GM23338 (cell line): ENCODE measurements at regions not wholly inside any gene's neighbourhood (a gene's known extent, or its start where the extent isn't known, plus 50 kb on each side); places are given as distances from the start of the nearest gene placed in this dataset.

Experiments
- ATAC-seq: fragments of 200-7000 bp; cut with Tn5 transposase; 3 replicates; pipeline ENCODE4 v1.9.1; 2020
- DNase-seq: peaks from one replicate; pipeline ENCODE4 v3.0.0-alpha.2; 2015; ENCODE audit warnings: low spot score
- H2AFZ ChIP-seq: fragments of 200-600 bp; sonication (generic); 2 replicates; pipeline ENCODE4 v1.8.0; 2016; ENCODE audit warnings: antibody characterized with exemption, mild to moderate bottlenecking, moderate library complexity
- H3F3A ChIP-seq: fragments of 200-600 bp; sonication (generic); replicated peaks from 2 replicates; pipeline ENCODE4 v1.8.0; 2017; ENCODE audit warnings: antibody characterized with exemption, mixed run types, low read depth
- H3K27ac ChIP-seq: fragments of 200-600 bp; sonication (generic); 2 replicates; pipeline ENCODE4 v1.6.1; 2016; ENCODE audit warnings: low read depth
- H3K27me3 ChIP-seq: fragments of 200-600 bp; sonication (generic); 2 replicates; pipeline ENCODE4 v1.8.0; 2016; ENCODE audit warnings: mild to moderate bottlenecking, mixed run types, moderate library complexity; ENCODE audit not compliant: insufficient read depth
- H3K36me3 ChIP-seq: fragments of 200-600 bp; sonication (generic); 2 replicates; pipeline ENCODE4 v1.8.0; 2016; ENCODE audit warnings: mild to moderate bottlenecking; ENCODE audit not compliant: insufficient read depth
- H3K4me1 ChIP-seq: fragments of 200-600 bp; sonication (generic); 2 replicates; pipeline ENCODE4 v1.8.0; 2016; ENCODE audit warnings: mild to moderate bottlenecking, moderate library complexity; ENCODE audit not compliant: insufficient read depth
- H3K4me2 ChIP-seq: fragments of 200-600 bp; sonication (generic); 2 replicates; pipeline ENCODE4 v1.7.1; 2017; ENCODE audit warnings: mixed run types
- H3K4me3 ChIP-seq: fragments of 200-600 bp; sonication (generic); 2 replicates; pipeline ENCODE4 v1.6.1; 2016; ENCODE audit warnings: mixed run types
- H3K79me2 ChIP-seq: fragments of 200-600 bp; sonication (generic); replicated peaks from 2 replicates; pipeline ENCODE4 v1.8.0; 2017; ENCODE audit warnings: mild to moderate bottlenecking; ENCODE audit not compliant: insufficient read depth
- H3K9me2 ChIP-seq: fragments of 200-600 bp; sonication (generic); 2 replicates; pipeline ENCODE4 v1.8.0; 2017; ENCODE audit not compliant: insufficient read depth
- H4K20me1 ChIP-seq: fragments of 200-600 bp; sonication (generic); replicated peaks from 2 replicates; pipeline ENCODE4 v1.8.0; 2017; ENCODE audit warnings: mild to moderate bottlenecking; ENCODE audit not compliant: insufficient read depth
- H3K27ac Mint-ChIP-seq: 2 replicates; pipeline ENCODE4 v1.8.0; 2020; ENCODE audit warnings: inconsistent platforms, mild to moderate bottlenecking, moderate library complexity, mixed read lengths
- H3K27me3 Mint-ChIP-seq: 3 replicates; pipeline ENCODE4 v1.8.0; 2022; ENCODE audit warnings: low read depth, mild to moderate bottlenecking, moderate library complexity, mixed read lengths, inconsistent platforms; ENCODE audit not compliant: insufficient read depth, poor library complexity
- H3K36me3 Mint-ChIP-seq: 3 replicates; pipeline ENCODE4 v1.8.0; 2021; ENCODE audit warnings: low read depth, mild to moderate bottlenecking, inconsistent platforms, moderate library complexity, mixed read lengths
- H3K4me1 Mint-ChIP-seq: 3 replicates; pipeline ENCODE4 v1.8.0; 2020; ENCODE audit warnings: mild to moderate bottlenecking, inconsistent platforms, mixed read lengths
- H3K4me3 Mint-ChIP-seq: 3 replicates; pipeline ENCODE4 v1.8.0; 2021; ENCODE audit warnings: moderate library complexity, mild to moderate bottlenecking, inconsistent platforms, mixed read lengths
- H3K9me3 Mint-ChIP-seq: 3 replicates; pipeline ENCODE4 v1.8.0; 2020; ENCODE audit warnings: moderate library complexity, mild to moderate bottlenecking, inconsistent platforms, mixed read lengths
- EZH2 ChIP-seq: fragments of 200-600 bp; sonication (generic); IDR thresholded peaks from one replicate; pipeline ENCODE4 v1.8.0; 2017; ENCODE audit warnings: antibody characterized with exemption, mild to moderate bottlenecking, low read depth; ENCODE audit not compliant: unreplicated experiment
- JUNB ChIP-seq: IDR thresholded peaks from one replicate; pipeline ENCODE4 v1.6.1; 2016; ENCODE audit warnings: antibody characterized with exemption; ENCODE audit not compliant: unreplicated experiment
- STAT1 ChIP-seq: IDR thresholded peaks from one replicate; pipeline ENCODE4 v1.6.1; 2016; ENCODE audit warnings: antibody characterized with exemption; ENCODE audit not compliant: unreplicated experiment
- ZNF114 ChIP-seq: fragments of 250-450 bp; sonication (Bioruptor Pico); IDR thresholded peaks from 2 replicates; pipeline ENCODE4 v1.5.0; 2020; ENCODE audit warnings: mild to moderate bottlenecking, moderate library complexity
- ZNF331 ChIP-seq: fragments of 250-450 bp; sonication (Bioruptor Pico); IDR thresholded peaks from 2 replicates; pipeline ENCODE4 v1.5.0; 2020; ENCODE audit warnings: low read depth, mild to moderate bottlenecking, moderate library complexity
- TF ChIP-seq, protein P1 (sequence below): IDR thresholded peaks from 2 replicates; pipeline ENCODE4 v1.6.1; 2016; ENCODE audit warnings: antibody characterized with exemption
- TF ChIP-seq, protein P2 (sequence below): fragments of 250-450 bp; sonication (Bioruptor Pico); IDR thresholded peaks from 2 replicates; pipeline ENCODE4 v1.5.0; 2020; ENCODE audit warnings: mild to moderate bottlenecking, moderate library complexity

DNA sequence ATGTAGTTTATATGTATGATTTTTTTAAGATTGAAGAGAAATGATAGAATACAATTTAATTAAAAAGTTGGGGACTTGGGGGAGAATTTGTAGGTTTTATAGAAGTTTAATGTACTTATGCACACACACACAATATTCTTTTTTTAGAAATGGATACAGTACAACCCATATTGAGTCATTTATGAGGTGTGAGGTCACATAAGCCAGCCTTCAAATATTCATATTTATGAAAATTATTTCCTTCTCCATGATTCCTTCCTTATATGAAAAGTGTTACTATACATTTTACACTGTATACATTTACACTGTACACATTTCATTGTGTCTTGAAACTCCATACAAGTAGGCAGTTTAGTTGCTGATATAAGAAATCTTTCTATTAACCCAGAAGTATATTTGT lies 96.2 kb upstream of the CHODL start:
- no peak for ATAC-seq
- no peak overlapping the region for H3K27ac Mint-ChIP-seq
- no peak overlapping the region for H3K4me3 Mint-ChIP-seq
- peaks cover 9% of the 10 kb centered on the region for H3K9me3 Mint-ChIP-seq
- H3F3A ChIP-seq = no peaks in the 10 kb centered on the region
- H3K9me2 ChIP-seq = no peaks in the 10 kb centered on the region
- no peak overlapping the region for H3K4me3 ChIP-seq
- H3K27ac ChIP-seq = no peak overlapping the region
- H3K36me3 ChIP-seq = no peaks in the 10 kb centered on the region
- H3K4me1 ChIP-seq = no peaks in the 10 kb centered on the region
- H3K27me3 ChIP-seq = no peaks in the 10 kb centered on the region
- H3K27me3 Mint-ChIP-seq = peaks cover 1% of the 10 kb centered on the region
- H3K79me2 ChIP-seq = no peaks in the 10 kb centered on the region
- no peak overlapping the region for H3K4me2 ChIP-seq
- H3K36me3 Mint-ChIP-seq = peaks cover 6% of the 10 kb centered on the region
- no peaks in the 10 kb centered on the region for H3K4me1 Mint-ChIP-seq
- TF ChIP-seq ZNF331 (CRISPR knock-in tag) = no peak
- TF ChIP-seq, protein P1, sequence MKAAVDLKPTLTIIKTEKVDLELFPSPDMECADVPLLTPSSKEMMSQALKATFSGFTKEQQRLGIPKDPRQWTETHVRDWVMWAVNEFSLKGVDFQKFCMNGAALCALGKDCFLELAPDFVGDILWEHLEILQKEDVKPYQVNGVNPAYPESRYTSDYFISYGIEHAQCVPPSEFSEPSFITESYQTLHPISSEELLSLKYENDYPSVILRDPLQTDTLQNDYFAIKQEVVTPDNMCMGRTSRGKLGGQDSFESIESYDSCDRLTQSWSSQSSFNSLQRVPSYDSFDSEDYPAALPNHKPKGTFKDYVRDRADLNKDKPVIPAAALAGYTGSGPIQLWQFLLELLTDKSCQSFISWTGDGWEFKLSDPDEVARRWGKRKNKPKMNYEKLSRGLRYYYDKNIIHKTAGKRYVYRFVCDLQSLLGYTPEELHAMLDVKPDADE = no peak
- DNase-seq = no peak
- no peak overlapping the region for H2AFZ ChIP-seq
- H4K20me1 ChIP-seq = no peaks in the 10 kb centered on the region

DNA sequence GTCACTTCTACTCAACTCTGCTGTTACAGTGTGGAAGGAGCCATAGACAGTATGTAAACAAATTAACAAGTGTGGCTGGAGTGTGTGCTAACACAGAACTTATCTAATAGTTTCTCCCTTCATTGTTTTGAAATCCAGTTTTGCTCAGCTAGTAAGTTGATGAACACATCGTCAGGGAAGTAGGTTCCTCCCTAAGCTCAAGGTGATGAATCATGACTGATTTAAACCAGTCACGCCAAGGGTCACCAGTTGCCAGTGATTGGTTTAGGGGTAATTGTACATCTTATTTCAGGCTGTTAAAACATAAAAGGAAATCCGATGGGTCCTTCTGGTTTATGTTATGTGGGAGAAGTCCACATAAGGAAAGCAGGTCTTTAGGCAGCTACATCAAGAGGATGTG lies 97.0 kb upstream of the CHODL start:
- ATAC-seq (no peak), DNase-seq (no peak)
- no peak overlapping the region for H2AFZ ChIP-seq
- H3K4me3 Mint-ChIP-seq = no peak overlapping the region
- peaks cover 2% of the 10 kb centered on the region; the same call in 1 of the 3 replicates for H3K36me3 Mint-ChIP-seq
- no peaks in the 10 kb centered on the region for H3K79me2 ChIP-seq
- no peaks in the 10 kb centered on the region for H3K36me3 ChIP-seq
- no peaks in the 10 kb centered on the region for H3F3A ChIP-seq
- H3K27ac ChIP-seq = no peak overlapping the region
- H3K27me3 Mint-ChIP-seq = peaks cover 1% of the 10 kb centered on the region
- no peaks in the 10 kb centered on the region for H3K4me1 ChIP-seq
- H3K9me2 ChIP-seq = no peaks in the 10 kb centered on the region
- H3K27me3 ChIP-seq = no peaks in the 10 kb centered on the region
- TF ChIP-seq, protein P2, sequence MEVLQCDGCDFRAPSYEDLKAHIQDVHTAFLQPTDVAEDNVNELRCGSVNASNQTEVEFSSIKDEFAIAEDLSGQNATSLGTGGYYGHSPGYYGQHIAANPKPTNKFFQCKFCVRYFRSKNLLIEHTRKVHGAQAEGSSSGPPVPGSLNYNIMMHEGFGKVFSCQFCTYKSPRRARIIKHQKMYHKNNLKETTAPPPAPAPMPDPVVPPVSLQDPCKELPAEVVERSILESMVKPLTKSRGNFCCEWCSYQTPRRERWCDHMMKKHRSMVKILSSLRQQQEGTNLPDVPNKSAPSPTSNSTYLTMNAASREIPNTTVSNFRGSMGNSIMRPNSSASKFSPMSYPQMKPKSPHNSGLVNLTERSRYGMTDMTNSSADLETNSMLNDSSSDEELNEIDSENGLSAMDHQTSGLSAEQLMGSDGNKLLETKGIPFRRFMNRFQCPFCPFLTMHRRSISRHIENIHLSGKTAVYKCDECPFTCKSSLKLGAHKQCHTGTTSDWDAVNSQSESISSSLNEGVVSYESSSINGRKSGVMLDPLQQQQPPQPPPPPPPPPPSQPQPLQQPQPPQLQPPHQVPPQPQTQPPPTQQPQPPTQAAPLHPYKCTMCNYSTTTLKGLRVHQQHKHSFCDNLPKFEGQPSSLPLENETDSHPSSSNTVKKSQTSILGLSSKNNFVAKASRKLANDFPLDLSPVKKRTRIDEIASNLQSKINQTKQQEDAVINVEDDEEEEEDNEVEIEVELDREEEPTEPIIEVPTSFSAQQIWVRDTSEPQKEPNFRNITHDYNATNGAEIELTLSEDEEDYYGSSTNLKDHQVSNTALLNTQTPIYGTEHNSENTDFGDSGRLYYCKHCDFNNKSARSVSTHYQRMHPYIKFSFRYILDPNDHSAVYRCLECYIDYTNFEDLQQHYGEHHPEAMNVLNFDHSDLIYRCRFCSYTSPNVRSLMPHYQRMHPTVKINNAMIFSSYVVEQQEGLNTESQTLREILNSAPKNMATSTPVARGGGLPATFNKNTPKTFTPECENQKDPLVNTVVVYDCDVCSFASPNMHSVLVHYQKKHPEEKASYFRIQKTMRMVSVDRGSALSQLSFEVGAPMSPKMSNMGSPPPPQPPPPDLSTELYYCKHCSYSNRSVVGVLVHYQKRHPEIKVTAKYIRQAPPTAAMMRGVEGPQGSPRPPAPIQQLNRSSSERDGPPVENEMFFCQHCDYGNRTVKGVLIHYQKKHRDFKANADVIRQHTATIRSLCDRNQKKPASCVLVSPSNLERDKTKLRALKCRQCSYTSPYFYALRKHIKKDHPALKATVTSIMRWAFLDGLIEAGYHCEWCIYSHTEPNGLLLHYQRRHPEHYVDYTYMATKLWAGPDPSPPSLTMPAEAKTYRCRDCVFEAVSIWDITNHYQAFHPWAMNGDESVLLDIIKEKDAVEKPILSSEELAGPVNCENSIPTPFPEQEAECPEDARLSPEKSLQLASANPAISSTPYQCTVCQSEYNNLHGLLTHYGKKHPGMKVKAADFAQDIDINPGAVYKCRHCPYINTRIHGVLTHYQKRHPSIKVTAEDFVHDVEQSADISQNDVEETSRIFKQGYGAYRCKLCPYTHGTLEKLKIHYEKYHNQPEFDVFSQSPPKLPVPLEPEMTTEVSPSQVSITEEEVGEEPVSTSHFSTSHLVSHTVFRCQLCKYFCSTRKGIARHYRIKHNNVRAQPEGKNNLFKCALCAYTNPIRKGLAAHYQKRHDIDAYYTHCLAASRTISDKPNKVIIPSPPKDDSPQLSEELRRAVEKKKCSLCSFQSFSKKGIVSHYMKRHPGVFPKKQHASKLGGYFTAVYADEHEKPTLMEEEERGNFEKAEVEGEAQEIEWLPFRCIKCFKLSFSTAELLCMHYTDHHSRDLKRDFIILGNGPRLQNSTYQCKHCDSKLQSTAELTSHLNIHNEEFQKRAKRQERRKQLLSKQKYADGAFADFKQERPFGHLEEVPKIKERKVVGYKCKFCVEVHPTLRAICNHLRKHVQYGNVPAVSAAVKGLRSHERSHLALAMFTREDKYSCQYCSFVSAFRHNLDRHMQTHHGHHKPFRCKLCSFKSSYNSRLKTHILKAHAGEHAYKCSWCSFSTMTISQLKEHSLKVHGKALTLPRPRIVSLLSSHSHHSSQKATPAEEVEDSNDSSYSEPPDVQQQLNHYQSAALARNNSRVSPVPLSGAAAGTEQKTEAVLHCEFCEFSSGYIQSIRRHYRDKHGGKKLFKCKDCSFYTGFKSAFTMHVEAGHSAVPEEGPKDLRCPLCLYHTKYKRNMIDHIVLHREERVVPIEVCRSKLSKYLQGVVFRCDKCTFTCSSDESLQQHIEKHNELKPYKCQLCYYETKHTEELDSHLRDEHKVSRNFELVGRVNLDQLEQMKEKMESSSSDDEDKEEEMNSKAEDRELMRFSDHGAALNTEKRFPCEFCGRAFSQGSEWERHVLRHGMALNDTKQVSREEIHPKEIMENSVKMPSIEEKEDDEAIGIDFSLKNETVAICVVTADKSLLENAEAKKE (CRISPR knock-in tag) = no peak
- TF ChIP-seq ZNF114 = no peak
- no peak for TF ChIP-seq STAT1
- no peak for TF ChIP-seq JUNB
- no peak for TF ChIP-seq EZH2
- no peak for TF ChIP-seq ZNF331 (CRISPR knock-in tag)
- H3K4me3 ChIP-seq = no peak overlapping the region
- H3K9me3 Mint-ChIP-seq = peaks cover 2% of the 10 kb centered on the region; the same call in 2 of the 3 replicates
- no peaks in the 10 kb centered on the region for H4K20me1 ChIP-seq
- H3K27ac Mint-ChIP-seq = no peak overlapping the region
- H3K4me1 Mint-ChIP-seq = no peaks in the 10 kb centered on the region
- H3K4me2 ChIP-seq = no peak overlapping the region
